ENCODE measurements at regions not wholly inside any gene's neighbourhood (a gene's known extent, or its start where the extent isn't known, plus 50 kb on each side); places are given as distances from the start of the nearest gene placed in this dataset.
"Not testable (repeated sequence)": the region's sequence is repeated elsewhere in the genome, so short reads cannot be mapped to it uniquely, and the experiment has no call there.

DNA sequence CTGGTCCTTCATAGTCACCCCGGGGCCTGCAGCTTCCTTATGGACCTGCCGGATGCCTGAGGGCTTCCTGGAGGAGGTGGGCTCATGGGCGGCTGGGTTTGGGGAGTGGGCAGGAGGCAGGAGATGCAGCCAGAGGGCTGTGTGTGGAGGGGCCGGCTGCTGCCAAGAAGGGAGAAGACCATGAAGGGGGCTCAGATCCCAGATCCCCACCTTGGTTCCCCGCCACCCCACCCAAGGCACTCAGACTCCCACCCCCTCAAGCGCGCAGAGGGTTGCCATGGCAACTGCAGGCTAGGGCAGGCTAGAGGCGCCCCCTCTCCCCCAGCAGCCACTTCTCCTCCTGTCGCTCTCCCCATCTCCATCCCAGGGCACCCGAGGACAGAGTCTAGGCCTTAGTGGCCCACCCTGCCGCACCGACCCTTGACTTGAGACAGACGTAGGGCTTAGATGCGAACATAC lies 104.5 kb downstream of the CRLF3 start:
- no peak for TF ChIP-seq CTCF (IDR thresholded peaks at IDR 0.05; ENCODE audit: insufficient read depth, low read length, poor library complexity, severe bottlenecking)
- no peak for DNase-seq (ENCODE audit: extremely low read depth, insufficient read length)
- Histone ChIP-seq H3K27me3 (replicated peaks; ENCODE audit: control insufficient read depth, insufficient read depth, low read length) (no peaks in the 10 kb centered on the region), H3K4me3 (replicated peaks; ENCODE audit: low read depth, low read length) (no peak overlapping the region), H3K36me3 (ENCODE audit: control insufficient read depth, insufficient read depth, low read length) (no peaks in the 10 kb centered on the region)

DNA sequence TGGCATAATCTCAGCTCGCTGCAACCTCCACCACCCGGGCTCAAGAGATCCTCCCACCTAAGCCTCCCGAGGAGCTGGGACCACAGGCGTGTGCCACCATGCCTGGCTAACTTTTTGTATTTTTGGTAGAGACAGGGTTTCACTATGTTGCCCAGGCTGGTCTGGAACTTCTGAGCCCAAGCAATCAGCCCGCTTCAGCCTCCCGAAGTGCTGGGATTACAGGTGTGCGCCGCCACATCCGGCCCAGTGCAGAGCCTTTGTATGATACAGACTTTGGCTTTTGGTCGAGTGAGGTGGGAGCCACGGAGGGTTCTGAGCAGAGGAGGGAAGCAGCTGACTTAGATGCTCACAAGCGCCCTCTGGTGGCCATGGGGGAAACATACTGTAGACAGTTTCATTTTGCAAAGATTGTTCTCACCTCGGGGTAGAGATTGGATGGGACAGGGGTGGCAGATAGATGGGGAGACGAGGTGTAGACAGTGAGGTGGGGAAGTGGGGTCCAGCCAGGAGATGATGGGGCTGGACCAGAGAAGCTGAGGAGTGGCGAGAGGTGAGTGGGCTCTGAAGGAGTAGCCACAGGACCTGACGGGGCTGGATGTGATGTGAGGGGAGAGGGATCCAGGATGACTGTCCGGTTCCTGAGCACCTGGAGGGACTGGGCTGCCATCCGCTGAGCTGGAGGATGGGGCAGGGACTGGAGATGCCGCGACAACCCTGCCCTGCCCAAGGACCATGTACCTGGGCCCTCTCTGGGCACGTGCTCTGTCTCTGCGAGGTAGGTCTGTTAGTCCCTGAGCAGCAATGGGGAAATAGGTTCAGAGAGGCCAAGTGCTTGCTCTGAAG lies 105.1 kb downstream of the CRLF3 start:
- peak; percentile 71 for TF ChIP-seq CTCF (IDR thresholded peaks at IDR 0.05; ENCODE audit: insufficient read depth, low read length, poor library complexity, severe bottlenecking)
- not testable (repeated sequence) for DNase-seq (ENCODE audit: extremely low read depth, insufficient read length); H3K4me3 ChIP-seq (replicated peaks; ENCODE audit: low read depth, low read length)

DNA sequence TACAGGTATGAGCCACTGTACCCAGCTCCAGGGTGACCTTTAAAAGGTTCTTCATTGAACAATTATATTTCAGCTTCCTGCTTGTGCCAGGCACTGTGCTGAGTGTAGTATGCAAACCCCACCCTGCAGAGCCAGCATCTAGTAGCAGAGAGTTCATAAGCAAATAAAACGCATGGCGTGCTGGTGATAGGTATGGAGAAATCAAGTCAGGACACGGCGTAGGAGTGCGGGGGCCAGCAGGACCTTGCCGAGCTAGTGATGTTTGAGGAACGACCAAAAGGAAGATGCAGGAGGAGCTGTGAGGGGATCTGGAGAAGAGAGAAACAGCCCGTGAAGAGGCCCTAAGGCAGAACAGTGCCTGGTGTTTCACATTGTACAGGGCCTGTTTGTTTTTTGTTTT lies 105.8 kb downstream of the CRLF3 start:
- DNase-seq (ENCODE audit: extremely low read depth, insufficient read length); H3K4me3 ChIP-seq (replicated peaks; ENCODE audit: low read depth, low read length); H3K36me3 ChIP-seq (ENCODE audit: control insufficient read depth, insufficient read depth, low read length); H3K27me3 ChIP-seq (replicated peaks; ENCODE audit: control insufficient read depth, insufficient read depth, low read length): not testable (repeated sequence)

More for the DNA sequence above, 105.1 kb downstream of the CRLF3 start:
- not testable (repeated sequence) for H3K27me3 ChIP-seq (replicated peaks; ENCODE audit: control insufficient read depth, insufficient read depth, low read length); H3K36me3 ChIP-seq (ENCODE audit: control insufficient read depth, insufficient read depth, low read length)

- H3K36me3 ChIP-seq (ENCODE audit: control insufficient read depth, insufficient read depth, low read length); DNase-seq (ENCODE audit: extremely low read depth, insufficient read length); H3K4me3 ChIP-seq (replicated peaks; ENCODE audit: low read depth, low read length); H3K27me3 ChIP-seq (replicated peaks; ENCODE audit: control insufficient read depth, insufficient read depth, low read length): not testable (repeated sequence)
These were observed 106.4 kb downstream of the CRLF3 start for GRCh38 chr17:30718099-30718447.

DNA sequence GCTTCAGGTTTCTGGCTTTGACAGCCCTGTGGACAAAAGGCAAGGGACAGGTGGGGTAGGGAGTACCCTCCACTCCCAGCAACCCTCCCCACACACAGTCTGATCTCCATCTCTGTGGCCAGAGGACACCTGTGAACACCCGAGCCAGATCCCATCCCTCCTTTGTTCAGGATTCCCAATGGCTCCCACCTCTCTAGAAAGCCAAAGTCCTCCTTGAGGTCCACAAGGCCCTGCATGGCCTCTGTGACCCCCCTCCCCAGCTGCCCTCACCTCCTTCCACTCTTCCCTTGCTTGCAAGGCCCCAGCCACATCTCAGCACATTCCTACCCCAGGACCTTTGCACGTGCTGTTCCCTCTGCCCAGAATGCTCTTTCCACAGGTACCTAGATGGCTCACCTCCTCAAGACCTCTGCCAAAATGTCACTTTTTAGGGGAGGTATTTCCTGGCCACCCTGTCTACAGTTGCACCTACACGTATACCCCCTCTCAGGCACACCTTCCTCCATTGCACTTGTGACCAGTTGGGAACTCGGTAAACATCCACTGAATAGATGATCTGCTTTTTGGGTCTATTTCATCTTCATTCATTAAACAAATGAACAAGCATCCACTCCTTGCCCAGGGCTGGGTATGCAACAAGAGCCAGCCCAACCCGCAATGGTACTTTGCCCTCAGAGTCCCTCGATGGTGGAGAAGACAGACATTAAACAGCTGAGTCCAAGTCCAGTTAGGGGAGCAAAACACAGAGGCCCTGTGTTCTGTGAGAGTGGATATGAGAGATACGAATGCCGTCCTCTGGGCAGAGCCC lies 107.0 kb downstream of the CRLF3 start:
- no peak for TF ChIP-seq CTCF (IDR thresholded peaks at IDR 0.05; ENCODE audit: insufficient read depth, low read length, poor library complexity, severe bottlenecking)
- DNase-seq (ENCODE audit: extremely low read depth, insufficient read length): no peak
- Histone ChIP-seq H3K36me3 (ENCODE audit: control insufficient read depth, insufficient read depth, low read length) (no peaks in the 10 kb centered on the region), H3K27me3 (replicated peaks; ENCODE audit: control insufficient read depth, insufficient read depth, low read length) (no peaks in the 10 kb centered on the region), H3K4me3 (replicated peaks; ENCODE audit: low read depth, low read length) (no peak overlapping the region)

- Histone ChIP-seq H3K27me3 (replicated peaks; ENCODE audit: control insufficient read depth, insufficient read depth, low read length) (no peaks in the 10 kb centered on the region), H3K4me3 (replicated peaks; ENCODE audit: low read depth, low read length) (no peak overlapping the region), H3K36me3 (ENCODE audit: control insufficient read depth, insufficient read depth, low read length) (no peaks in the 10 kb centered on the region)
- TF ChIP-seq CTCF (IDR thresholded peaks at IDR 0.05; ENCODE audit: insufficient read depth, low read length, poor library complexity, severe bottlenecking): no peak
- no peak for DNase-seq (ENCODE audit: extremely low read depth, insufficient read length)
These were observed 107.8 kb downstream of the CRLF3 start for GRCh38 chr17:30716461-30717290.
